WTC11 (cell line): ENCODE measurements at regions not wholly inside any gene's neighbourhood (a gene's known extent, or its start where the extent isn't known, plus 50 kb on each side); places are given as distances from the start of the nearest gene placed in this dataset.

Experiments used
- ATAC-seq: fragments of 200-7000 bp; cut with Tn5 transposase; 2 replicates; pipeline ENCODE4 v1.10.0; 2021; ENCODE audit warnings: mild to moderate bottlenecking, moderate library complexity
- CTCF ChIA-PET: fragments of 300-600 bp; sonication (Branson Sonifier 250); formaldehyde crosslinking; loops from one replicate; lab custom pipeline; 2021; ENCODE audit warnings: antibody characterized with exemption; lab: Charles Lee
- POLR2A ChIA-PET: fragments of 350-600 bp; sonication (Branson Sonifier 250); formaldehyde crosslinking; loops from one replicate; lab custom pipeline; 2021; ENCODE audit warnings: antibody characterized with exemption; lab: Charles Lee
- DNase-seq: peaks from one replicate; pipeline ENCODE4 v3.0.0; 2021; ENCODE audit warnings: low spot score
- H3K27ac Mint-ChIP-seq: 2 replicates; pipeline ENCODE4 v1.8.0; 2021; ENCODE audit warnings: mixed read lengths
- H3K27me3 Mint-ChIP-seq: 2 replicates; pipeline ENCODE4 v1.8.0; 2021; ENCODE audit warnings: low read depth, mild to moderate bottlenecking, moderate library complexity, mixed read lengths
- H3K36me3 Mint-ChIP-seq: 2 replicates; pipeline ENCODE4 v1.8.0; 2021; ENCODE audit warnings: mixed read lengths
- H3K4me1 Mint-ChIP-seq: 2 replicates; pipeline ENCODE4 v1.8.0; 2022; ENCODE audit warnings: mixed read lengths
- H3K4me3 Mint-ChIP-seq: 2 replicates; pipeline ENCODE4 v1.8.0; 2021; ENCODE audit warnings: mild to moderate bottlenecking, moderate library complexity, mixed read lengths
- H3K9me3 Mint-ChIP-seq: 2 replicates; pipeline ENCODE4 v1.8.0; 2021; ENCODE audit warnings: mixed read lengths
- ATF6 ChIP-seq: sonication (generic); formaldehyde crosslinking; IDR thresholded peaks from 2 replicates; pipeline ENCODE4 v1.8.1; 2023; ENCODE audit warnings: mild to moderate bottlenecking, missing genetic modification reagents
- CBFB ChIP-seq: sonication (generic); formaldehyde crosslinking; IDR thresholded peaks from 2 replicates; pipeline ENCODE4 v1.8.1; 2022; ENCODE audit warnings: mild to moderate bottlenecking, low read depth, missing genetic modification reagents
- CREB1 ChIP-seq: sonication (generic); formaldehyde crosslinking; IDR thresholded peaks from 2 replicates; pipeline ENCODE4 v1.8.0; 2023; ENCODE audit warnings: mild to moderate bottlenecking, missing genetic modification reagents
- CREM ChIP-seq: sonication (generic); formaldehyde crosslinking; IDR thresholded peaks from 2 replicates; pipeline ENCODE4 v1.8.1; 2022; ENCODE audit warnings: mild to moderate bottlenecking, missing genetic modification reagents, moderate library complexity
- ERG ChIP-seq: fragments of 250-450 bp; sonication (Bioruptor Pico); IDR thresholded peaks from 2 replicates; pipeline ENCODE4 v1.8.0; 2021; ENCODE audit warnings: mild to moderate bottlenecking
- ESRRA ChIP-seq: sonication (generic); formaldehyde crosslinking; IDR thresholded peaks from 2 replicates; pipeline ENCODE4 v1.8.1; 2022; ENCODE audit warnings: mild to moderate bottlenecking, missing genetic modification reagents, borderline replicate concordance
- ETV6 ChIP-seq: sonication (generic); formaldehyde crosslinking; IDR thresholded peaks from 2 replicates; pipeline ENCODE4 v1.8.1; 2022; ENCODE audit warnings: mild to moderate bottlenecking, missing genetic modification reagents
- FOXK1 ChIP-seq: sonication (generic); formaldehyde crosslinking; IDR thresholded peaks from 2 replicates; pipeline ENCODE4 v1.8.0; 2022; ENCODE audit warnings: mild to moderate bottlenecking, moderate library complexity, missing genetic modification reagents
- FOXP1 ChIP-seq: sonication (generic); formaldehyde crosslinking; IDR thresholded peaks from 2 replicates; pipeline ENCODE4 v1.8.0; 2022; ENCODE audit warnings: missing genetic modification reagents, mild to moderate bottlenecking, moderate library complexity, borderline replicate concordance
- GRHL2 ChIP-seq: fragments of 250-450 bp; sonication (Bioruptor Pico); IDR thresholded peaks from 2 replicates; pipeline ENCODE4 v1.8.0; 2022; ENCODE audit warnings: mild to moderate bottlenecking, moderate library complexity; ENCODE audit not compliant: insufficient replicate concordance, severe bottlenecking
- GTF2I ChIP-seq: fragments of 250-450 bp; sonication (Bioruptor Pico); conservative IDR thresholded peaks from 2 replicates; pipeline ENCODE4 v1.4.0; 2021; ENCODE audit warnings: mild to moderate bottlenecking
- HMGA2 ChIP-seq: fragments of 250-450 bp; sonication (Bioruptor Pico); IDR thresholded peaks from 2 replicates; pipeline ENCODE4 v1.4.0; 2021; ENCODE audit warnings: mild to moderate bottlenecking, moderate library complexity
- HMGXB4 ChIP-seq: sonication (generic); formaldehyde crosslinking; IDR thresholded peaks from 2 replicates; pipeline ENCODE4 v1.8.1; 2023; ENCODE audit warnings: mild to moderate bottlenecking, moderate library complexity, missing genetic modification reagents
- MXD4 ChIP-seq: fragments of 250-450 bp; sonication (Bioruptor Pico); IDR thresholded peaks from 2 replicates; pipeline ENCODE4 v1.8.0; 2021; ENCODE audit warnings: mild to moderate bottlenecking, moderate library complexity, borderline replicate concordance
- NFATC4 ChIP-seq: fragments of 250-450 bp; sonication (Bioruptor Pico); IDR thresholded peaks from 2 replicates; pipeline ENCODE4 v1.9.0; 2021; ENCODE audit warnings: mild to moderate bottlenecking
- NFE2L1 ChIP-seq: sonication (generic); formaldehyde crosslinking; IDR thresholded peaks from 2 replicates; pipeline ENCODE4 v1.8.1; 2023; ENCODE audit warnings: missing genetic modification reagents
- PREB ChIP-seq: sonication (generic); formaldehyde crosslinking; IDR thresholded peaks from 2 replicates; pipeline ENCODE4 v1.8.1; 2022; ENCODE audit warnings: mild to moderate bottlenecking, missing genetic modification reagents, moderate library complexity, borderline replicate concordance
- PRRX2 ChIP-seq: fragments of 250-450 bp; sonication (Bioruptor Pico); IDR thresholded peaks from 2 replicates; pipeline ENCODE4 v1.8.0; 2021; ENCODE audit warnings: mild to moderate bottlenecking
- SOX15 ChIP-seq: fragments of 250-450 bp; sonication (Bioruptor Pico); IDR thresholded peaks from 2 replicates; pipeline ENCODE4 v1.9.0; 2021; ENCODE audit warnings: mild to moderate bottlenecking
- SP1 ChIP-seq: sonication (generic); formaldehyde crosslinking; conservative IDR thresholded peaks from 2 replicates; pipeline ENCODE4 v1.8.1; 2022; ENCODE audit warnings: missing genetic modification reagents
- ZBTB21 ChIP-seq: sonication (generic); formaldehyde crosslinking; IDR thresholded peaks from 2 replicates; pipeline ENCODE4 v1.8.1; 2023; ENCODE audit warnings: mild to moderate bottlenecking, missing genetic modification reagents, borderline replicate concordance
- ZMAT4 ChIP-seq: fragments of 250-450 bp; sonication (Bioruptor Pico); IDR thresholded peaks from 2 replicates; pipeline ENCODE4 v1.9.0; 2021; ENCODE audit warnings: mild to moderate bottlenecking
- ZNF317 ChIP-seq: sonication (generic); formaldehyde crosslinking; IDR thresholded peaks from 2 replicates; pipeline ENCODE4 v1.8.1; 2023; ENCODE audit warnings: low read depth, mild to moderate bottlenecking, moderate library complexity, missing genetic modification reagents, borderline replicate concordance
- ZNF671 ChIP-seq: fragments of 250-450 bp; sonication (Bioruptor Pico); IDR thresholded peaks from 2 replicates; pipeline ENCODE4 v1.8.0; 2021; ENCODE audit warnings: mild to moderate bottlenecking

GRCh38 chr1:73781251-73781650 is 416.7 kb downstream of the LRRIQ3 start:
- DNase-seq (no peak), ATAC-seq (no peak)
- ChIA-PET CTCF (no interaction called here), POLR2A (no interaction called here)
- no peak overlapping the region; the same call in 1 of the 2 replicates for H3K27ac Mint-ChIP-seq
- H3K27me3 Mint-ChIP-seq = no peaks in the 10 kb centered on the region
- H3K9me3 Mint-ChIP-seq = no peaks in the 10 kb centered on the region; the same call in 1 of the 2 replicates
- H3K36me3 Mint-ChIP-seq = no peaks in the 10 kb centered on the region
- H3K4me1 Mint-ChIP-seq = peaks cover 9% of the 10 kb centered on the region
- no peak for TF ChIP-seq ETV6 (CRISPR knock-in tag)
- no peak for TF ChIP-seq HMGXB4 (CRISPR knock-in tag)
- no peak for TF ChIP-seq MXD4 (CRISPR knock-in tag)
- TF ChIP-seq ERG = no peak
- no peak for TF ChIP-seq CBFB (CRISPR knock-in tag)
- no peak for TF ChIP-seq HMGA2 (CRISPR knock-in tag)
- TF ChIP-seq FOXP1 (CRISPR knock-in tag) = no peak
- TF ChIP-seq, all 79 proteins: peak for 0
- H3K4me3 Mint-ChIP-seq = no peak overlapping the region

- Mint-ChIP-seq H3K27me3 (no peaks in the 10 kb centered on the region), H3K4me1 (peaks cover 9% of the 10 kb centered on the region)
Observed at GRCh38 chr1:73778471-73778870, 419.5 kb downstream of the LRRIQ3 start.

More at GRCh38 chr1:73778471-73778870, 419.5 kb downstream of the LRRIQ3 start:
- no peak for ATAC-seq
- H3K36me3 Mint-ChIP-seq = no peaks in the 10 kb centered on the region
- no peaks in the 10 kb centered on the region for H3K9me3 Mint-ChIP-seq
- DNase-seq = no peak
- no peak overlapping the region for H3K27ac Mint-ChIP-seq
- no peak for TF ChIP-seq NFATC4
- no peak for TF ChIP-seq PRRX2 (CRISPR knock-in tag)
- TF ChIP-seq NFE2L1 (CRISPR knock-in tag) = no peak
- no peak for TF ChIP-seq SOX15 (CRISPR knock-in tag)
- TF ChIP-seq GTF2I (CRISPR knock-in tag) = no peak
- TF ChIP-seq ZBTB21 (CRISPR knock-in tag) = no peak
- no peak for TF ChIP-seq CREB1 (CRISPR knock-in tag)
- TF ChIP-seq ZMAT4 (CRISPR knock-in tag) = no peak
- TF ChIP-seq ATF6 (CRISPR knock-in tag) = no peak
- TF ChIP-seq SP1 (CRISPR knock-in tag) = no peak
- TF ChIP-seq GRHL2 (CRISPR knock-in tag) = no peak
- TF ChIP-seq ZNF317 (CRISPR knock-in tag) = no peak
- TF ChIP-seq CBFB (CRISPR knock-in tag) = no peak
- no peak for TF ChIP-seq ESRRA (CRISPR knock-in tag)
- TF ChIP-seq PREB (CRISPR knock-in tag) = no peak
- TF ChIP-seq ZNF671 (CRISPR knock-in tag) = no peak
- no peak for TF ChIP-seq CREM (CRISPR knock-in tag)
- TF ChIP-seq FOXK1 (CRISPR knock-in tag) = no peak
- CTCF ChIA-PET = no interaction called here
- POLR2A ChIA-PET = no interaction called here
- H3K4me3 Mint-ChIP-seq = no peak overlapping the region
